B cell (primary cell): ENCODE measurements at regions not wholly inside any gene's neighbourhood (a gene's known extent, or its start where the extent isn't known, plus 50 kb on each side); places are given as distances from the start of the nearest gene placed in this dataset.

Experiments used
- ATAC-seq: fragments of 200-7000 bp; cut with Tn5 transposase; one replicate; pipeline ENCODE4 v1.10.0; 2021; ENCODE audit warnings: low read depth, mild to moderate bottlenecking, moderate number of reproducible peaks, moderate library complexity
- CTCF ChIA-PET: fragments of 350-600 bp; sonication (Branson Sonifier 250); formaldehyde crosslinking; loops from one replicate; lab custom pipeline; 2021; ENCODE audit warnings: antibody characterized with exemption, inconsistent platforms; lab: Charles Lee
- POLR2A ChIA-PET: fragments of 350-600 bp; sonication (Branson Sonifier 250); formaldehyde crosslinking; loops from one replicate; lab custom pipeline; 2021; ENCODE audit warnings: antibody characterized with exemption; lab: Charles Lee
- DNase-seq: peaks from one replicate; pipeline ENCODE4 v3.0.0; 2013
- H2AFZ ChIP-seq: 2 replicates; pipeline ENCODE4 v1.6.1; 2012; ENCODE audit warnings: mild to moderate bottlenecking, low read depth, low read length; ENCODE audit not compliant: insufficient read depth, poor library complexity, severe bottlenecking
- H3K27ac ChIP-seq, 2 donors: 1 replicate in 1 of 2; 2 replicates in 1 of 2; pipeline ENCODE4 v1.5.1; 2012 to 2013; ENCODE audit warnings: low read length in 2 of 2, mild to moderate bottlenecking in 2 of 2, moderate library complexity in 1 of 2
- H3K27me3 ChIP-seq, 4 experiments: fragments of 200-600 bp in 1 of 4; sonication (generic) in 1 of 4; replicated peaks in 1 of 4; 1 replicate in 2 of 4; 2 replicates in 2 of 4; pipeline versions ENCODE4 v1.6.1 to v1.7.0; 2013 to 2016; ENCODE audit warnings: low read length in 3 of 4, mild to moderate bottlenecking in 2 of 4, mixed read lengths in 1 of 4, moderate library complexity in 1 of 4; ENCODE audit not compliant: insufficient read depth in 4 of 4, control insufficient read depth in 3 of 4; ENCODE audit errors: control extremely low read depth in 1 of 4
- H3K36me3 ChIP-seq, 2 experiments: replicated peaks in 1 of 2; 1 replicate in 1 of 2; 2 replicates in 1 of 2; pipeline versions ENCODE4 v1.6.1 to v1.7.1; 2013; ENCODE audit warnings: low read length in 1 of 2; ENCODE audit not compliant: insufficient read depth in 2 of 2, control insufficient read depth in 1 of 2; ENCODE audit errors: control extremely low read depth in 1 of 2, extremely low read depth in 1 of 2
- H3K4me1 ChIP-seq, 2 donors: fragments of 200-600 bp in 1 of 2; sonication (generic) in 1 of 2; 1 replicate in 1 of 2; 2 replicates in 1 of 2; pipeline versions ENCODE4 v1.5.1 to v1.6.1; 2013 to 2017; ENCODE audit warnings: low read length in 2 of 2; ENCODE audit not compliant: control insufficient read depth in 2 of 2, insufficient read depth in 2 of 2
- H3K4me2 ChIP-seq: replicated peaks from 2 replicates; pipeline ENCODE3; 2012; ENCODE audit warnings: mild to moderate bottlenecking, low read depth, low read length; ENCODE audit not compliant: poor library complexity, severe bottlenecking
- H3K4me3 ChIP-seq, 5 experiments: fragments of 200-600 bp in 1 of 5; sonication (generic) in 1 of 5; 1 replicate in 3 of 5; 2 replicates in 2 of 5; pipeline versions ENCODE4 v1.5.1 to v1.7.0; 2011 to 2016; ENCODE audit warnings: low read length in 4 of 5, mild to moderate bottlenecking in 4 of 5, low read depth in 2 of 5, control low read depth in 1 of 5, moderate library complexity in 1 of 5; ENCODE audit not compliant: insufficient read depth in 1 of 5; ENCODE audit errors: control extremely low read depth in 1 of 5, extremely low read depth in 1 of 5
- H3K79me2 ChIP-seq: fragments of 200-600 bp; sonication (generic); one replicate; pipeline ENCODE4 v1.6.0; 2016; ENCODE audit warnings: low read length; ENCODE audit not compliant: control insufficient read depth, insufficient read depth
- H3K9ac ChIP-seq: fragments of 200-600 bp; sonication (generic); 2 replicates; pipeline ENCODE4 v1.6.1; 2017; ENCODE audit warnings: mild to moderate bottlenecking, low read length, moderate library complexity
- H3K9me3 ChIP-seq, 3 donors: one replicate each; pipeline versions ENCODE4 v1.6.1 to v1.7.1; 2013; ENCODE audit warnings: low read length in 2 of 3; ENCODE audit not compliant: control insufficient read depth in 2 of 3, insufficient read depth in 1 of 3; ENCODE audit errors: control extremely low read depth in 1 of 3
- H4K20me1 ChIP-seq: 2 replicates; pipeline ENCODE4 v1.6.0; 2012; ENCODE audit warnings: mild to moderate bottlenecking, low read length; ENCODE audit not compliant: insufficient read depth, control insufficient read depth, poor library complexity, severe bottlenecking
- H3K27ac Mint-ChIP-seq: one replicate; pipeline ENCODE4 v1.8.0; 2021; ENCODE audit warnings: mixed read lengths
- H3K27me3 Mint-ChIP-seq: one replicate; pipeline ENCODE4 v1.8.0; 2021; ENCODE audit warnings: mixed read lengths
- H3K4me1 Mint-ChIP-seq: one replicate; pipeline ENCODE4 v1.8.0; 2021; ENCODE audit warnings: mixed read lengths
- H3K4me3 Mint-ChIP-seq: one replicate; pipeline ENCODE4 v1.8.0; 2021; ENCODE audit warnings: mixed read lengths
- H3K9me3 Mint-ChIP-seq: one replicate; pipeline ENCODE4 v1.8.0; 2022; ENCODE audit warnings: mixed read lengths; ENCODE audit not compliant: insufficient read depth
- EZH2 ChIP-seq: IDR thresholded peaks from 2 replicates; pipeline ENCODE4 v1.6.1; 2012; ENCODE audit warnings: borderline replicate concordance, low read depth, mild to moderate bottlenecking, moderate library complexity, low read length; ENCODE audit not compliant: insufficient read depth, poor library complexity, severe bottlenecking
- WGBS: methylation state at CpG from one replicate; pipeline ENCODE4 v1.1.5; 2013; ENCODE audit warnings: missing lambda C conversion rate; ENCODE audit not compliant: insufficient coverage; 5-methylcytosine and 5-hydroxymethylcytosine counted together
- intact Hi-C: fragments of 100-400 bp; cut with micrococcal nuclease; formaldehyde crosslinking; loops from one replicate; pipeline ENCODE4 v1.10.0; 2022
- TF ChIP-seq, protein P1 (sequence below): fragments of 200-600 bp; IDR thresholded peaks from one replicate; pipeline ENCODE4 v1.8.0; 2022; ENCODE audit warnings: antibody characterized with exemption, mild to moderate bottlenecking

DNA sequence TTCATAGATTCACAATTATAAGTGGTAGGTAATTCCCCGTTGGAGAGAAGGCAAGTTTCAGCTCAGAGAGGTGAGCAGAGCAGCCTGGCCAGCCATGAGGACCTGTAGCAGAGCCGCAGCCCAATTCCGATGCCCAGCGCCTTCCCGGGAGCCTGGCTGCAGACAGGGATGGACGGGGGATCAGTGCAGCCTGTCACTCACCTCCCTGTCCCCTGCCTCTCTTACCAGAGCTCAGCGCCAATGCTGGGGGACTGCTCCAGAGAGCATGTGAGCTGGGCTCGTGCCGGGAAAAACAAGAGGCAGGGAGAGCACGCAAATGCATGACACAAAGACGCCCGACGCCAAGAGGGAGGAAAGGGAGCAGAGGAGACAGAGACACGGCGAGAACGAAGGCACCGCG, 231.9 kb downstream of the BCL11B start:
- Histone ChIP-seq H3K4me2 (no peak overlapping the region), H3K27me3 (no peaks in the 10 kb centered on the region), H3K36me3 (no peaks in the 10 kb centered on the region), H3K79me2 (no peaks in the 10 kb centered on the region), H2AFZ (no peak overlapping the region), H3K9ac (no peak overlapping the region), H3K4me1 (no peaks in the 10 kb centered on the region), H3K27ac (no peak overlapping the region), H4K20me1 (no peaks in the 10 kb centered on the region), H3K4me3 (no peak overlapping the region), H3K9me3 (peaks cover 0 to 63% (median 0%) of the 10 kb centered on the region in 3 donors)
- Mint-ChIP-seq H3K27ac (no peak overlapping the region), H3K4me1 (no peaks in the 10 kb centered on the region), H3K27me3 (no peaks in the 10 kb centered on the region), H3K9me3 (peaks cover 11% of the 10 kb centered on the region), H3K4me3 (no peak overlapping the region)
- whole genome bisulfite sequencing = 99% methylated on average over 12 of the region's 18 CpGs
- TF ChIP-seq EZH2 = no peak
- TF ChIP-seq, protein P1, sequence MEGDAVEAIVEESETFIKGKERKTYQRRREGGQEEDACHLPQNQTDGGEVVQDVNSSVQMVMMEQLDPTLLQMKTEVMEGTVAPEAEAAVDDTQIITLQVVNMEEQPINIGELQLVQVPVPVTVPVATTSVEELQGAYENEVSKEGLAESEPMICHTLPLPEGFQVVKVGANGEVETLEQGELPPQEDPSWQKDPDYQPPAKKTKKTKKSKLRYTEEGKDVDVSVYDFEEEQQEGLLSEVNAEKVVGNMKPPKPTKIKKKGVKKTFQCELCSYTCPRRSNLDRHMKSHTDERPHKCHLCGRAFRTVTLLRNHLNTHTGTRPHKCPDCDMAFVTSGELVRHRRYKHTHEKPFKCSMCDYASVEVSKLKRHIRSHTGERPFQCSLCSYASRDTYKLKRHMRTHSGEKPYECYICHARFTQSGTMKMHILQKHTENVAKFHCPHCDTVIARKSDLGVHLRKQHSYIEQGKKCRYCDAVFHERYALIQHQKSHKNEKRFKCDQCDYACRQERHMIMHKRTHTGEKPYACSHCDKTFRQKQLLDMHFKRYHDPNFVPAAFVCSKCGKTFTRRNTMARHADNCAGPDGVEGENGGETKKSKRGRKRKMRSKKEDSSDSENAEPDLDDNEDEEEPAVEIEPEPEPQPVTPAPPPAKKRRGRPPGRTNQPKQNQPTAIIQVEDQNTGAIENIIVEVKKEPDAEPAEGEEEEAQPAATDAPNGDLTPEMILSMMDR = no peak
- no peak for DNase-seq
- intact Hi-C loops = no loop called here
- ChIA-PET CTCF (no interaction called here), POLR2A (no interaction called here)
- ATAC-seq = no peak

DNA sequence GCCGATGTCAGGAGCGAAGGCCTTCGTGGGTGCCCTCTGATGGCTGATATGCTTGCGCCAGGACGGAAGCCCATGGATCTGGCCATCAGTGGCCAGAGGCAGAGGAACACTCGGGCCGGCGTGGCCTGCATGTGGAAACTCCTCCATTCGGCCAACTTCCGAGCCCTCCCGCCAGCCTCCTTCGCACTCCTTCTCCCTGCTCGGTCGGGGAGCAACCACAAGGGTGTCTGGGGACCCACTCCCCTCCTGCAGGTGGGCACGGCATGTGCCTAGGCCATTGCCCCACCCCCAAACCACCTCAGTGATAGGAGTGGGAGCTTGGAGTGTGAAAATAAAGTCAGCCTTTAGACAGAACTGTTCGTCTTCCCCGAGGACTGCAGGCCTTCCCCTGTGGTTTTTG, 231.3 kb downstream of the BCL11B start:
- no peak overlapping the region for H3K27ac Mint-ChIP-seq
- ATAC-seq (no peak), DNase-seq (no peak)
- Histone ChIP-seq H3K4me2 (no peak overlapping the region), H3K9me3 (peaks cover 0 to 58% (median 0%) of the 10 kb centered on the region in 3 donors), H3K9ac (no peak overlapping the region), H3K4me1 (no peaks in the 10 kb centered on the region), H3K27me3 (no peaks in the 10 kb centered on the region), H3K36me3 (no peaks in the 10 kb centered on the region), H4K20me1 (no peaks in the 10 kb centered on the region), H3K27ac (no peak overlapping the region), H2AFZ (no peak overlapping the region), H3K4me3 (no peak overlapping the region), H3K79me2 (no peaks in the 10 kb centered on the region)
- no peaks in the 10 kb centered on the region for H3K27me3 Mint-ChIP-seq
- CTCF ChIA-PET = no interaction called here
- POLR2A ChIA-PET = no interaction called here
- intact Hi-C loops = no loop called here
- TF ChIP-seq, protein P1 = no peak
- TF ChIP-seq EZH2 = no peak
- H3K4me3 Mint-ChIP-seq = no peak overlapping the region
- 70% methylated on average over 11 of the region's 17 CpGs for WGBS
- H3K9me3 Mint-ChIP-seq = peaks cover 12% of the 10 kb centered on the region
- no peaks in the 10 kb centered on the region for H3K4me1 Mint-ChIP-seq
